ENCODE measurements at regions not wholly inside any gene's neighbourhood (a gene's known extent, or its start where the extent isn't known, plus 50 kb on each side); places are given as distances from the start of the nearest gene placed in this dataset.
"Not testable (repeated sequence)": the region's sequence is repeated elsewhere in the genome, so short reads cannot be mapped to it uniquely, and the experiment has no call there.

DNA sequence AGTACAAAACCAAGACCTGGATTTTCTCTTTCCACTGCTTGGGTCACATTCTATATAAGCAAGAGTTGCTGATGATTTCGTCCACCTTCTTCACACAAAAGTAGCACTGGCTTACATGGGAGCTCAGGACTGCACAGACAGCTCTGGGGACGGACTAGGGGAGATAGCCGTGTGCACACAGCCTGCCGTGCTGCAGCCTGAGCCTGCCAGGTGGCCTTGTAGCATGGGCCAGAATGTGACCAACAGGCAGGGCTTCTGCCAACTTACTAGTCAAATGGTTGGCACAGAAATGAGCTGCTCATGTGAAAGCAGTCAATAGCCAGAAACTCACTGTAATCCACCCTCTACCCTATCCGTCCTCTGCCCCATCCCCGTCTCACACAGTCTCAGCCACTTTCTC, 299.0 kb downstream of the ANAPC1 start:
- DNase-seq, result not testable (repeated sequence)

DNA sequence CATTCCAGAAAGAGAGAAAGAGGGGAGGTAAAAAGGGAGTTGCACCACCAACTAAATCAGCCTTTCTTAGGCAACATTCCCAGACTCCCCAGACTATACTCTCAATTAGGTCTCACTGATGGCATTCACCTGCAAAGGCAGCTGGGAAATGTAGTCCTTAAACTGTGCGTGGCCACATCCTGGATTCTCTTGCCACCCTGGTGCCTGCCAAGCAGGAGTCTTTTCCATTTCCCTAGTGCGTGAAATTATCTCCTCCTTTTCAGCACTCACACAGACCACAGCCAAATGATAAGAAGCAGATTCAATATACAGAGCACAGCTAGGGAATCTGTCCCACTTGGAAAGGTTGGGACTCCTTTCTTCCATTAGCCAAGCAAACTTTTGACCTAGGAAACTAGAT, 298.0 kb downstream of the ANAPC1 start:
- DNase-seq, result not testable (repeated sequence)

DNA sequence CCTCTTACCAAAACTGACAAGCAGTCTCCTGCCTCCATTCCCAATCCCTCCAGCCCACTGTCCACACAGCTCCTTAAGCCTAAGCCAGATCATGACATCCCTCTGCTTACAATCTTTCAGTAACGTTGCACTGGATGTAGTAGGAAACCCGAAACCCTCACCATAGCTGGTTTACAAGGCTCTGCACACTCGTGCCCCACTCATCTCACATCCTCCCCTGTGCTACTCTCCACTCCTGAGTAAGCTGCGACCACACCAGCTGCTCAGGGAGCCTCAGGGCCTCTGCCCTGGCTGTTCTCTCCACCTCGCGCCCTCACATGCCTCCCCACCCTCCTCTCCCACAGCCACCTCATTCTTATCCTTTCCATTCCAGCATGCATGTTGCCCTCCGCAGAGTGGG, 288.9 kb downstream of the ANAPC1 start:
- not testable (repeated sequence) for DNase-seq

DNA sequence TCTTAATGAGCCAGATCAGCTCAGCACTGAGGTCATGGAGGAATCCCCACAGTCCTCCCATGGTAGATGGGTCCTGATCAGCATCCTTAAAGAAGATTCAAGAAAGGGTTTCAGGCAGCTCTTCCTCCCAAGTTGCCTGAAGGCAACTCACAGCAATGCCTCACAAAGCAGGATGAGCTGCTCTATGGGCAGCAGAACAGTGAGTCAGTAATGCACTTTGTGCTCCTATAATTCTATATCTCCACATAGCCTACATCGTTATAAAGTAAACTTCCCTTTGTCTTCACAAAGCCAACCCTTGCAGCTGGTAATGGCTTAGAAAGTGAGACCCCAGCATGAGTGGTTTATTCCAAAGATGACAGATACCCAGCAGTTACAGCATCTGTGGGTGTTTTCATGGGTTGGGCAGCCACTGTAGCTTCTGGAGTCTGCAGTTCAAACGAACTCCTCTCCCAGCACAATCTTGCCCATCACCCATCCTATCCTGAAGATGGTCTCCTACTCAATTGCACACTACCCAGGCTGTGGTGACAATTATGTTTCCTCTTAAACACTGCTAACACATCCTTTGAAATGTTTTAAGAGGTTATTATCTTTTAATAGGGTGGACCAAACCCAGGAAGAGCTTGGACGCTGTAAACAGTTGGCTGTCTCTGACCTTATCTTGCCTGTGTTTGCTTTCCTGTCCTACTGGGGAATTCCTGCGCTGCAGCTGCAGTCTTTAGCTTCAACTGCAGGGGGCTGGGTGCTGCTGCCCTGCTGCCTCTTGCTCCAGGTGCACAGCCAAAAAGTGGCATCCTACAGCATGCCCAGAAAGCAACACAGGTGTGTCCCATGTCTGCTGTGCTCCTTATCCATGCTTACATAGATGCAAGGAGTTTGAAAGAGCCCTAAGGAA, 286.9 kb downstream of the ANAPC1 start:
- DNase-seq, result not testable (repeated sequence)

DNA sequence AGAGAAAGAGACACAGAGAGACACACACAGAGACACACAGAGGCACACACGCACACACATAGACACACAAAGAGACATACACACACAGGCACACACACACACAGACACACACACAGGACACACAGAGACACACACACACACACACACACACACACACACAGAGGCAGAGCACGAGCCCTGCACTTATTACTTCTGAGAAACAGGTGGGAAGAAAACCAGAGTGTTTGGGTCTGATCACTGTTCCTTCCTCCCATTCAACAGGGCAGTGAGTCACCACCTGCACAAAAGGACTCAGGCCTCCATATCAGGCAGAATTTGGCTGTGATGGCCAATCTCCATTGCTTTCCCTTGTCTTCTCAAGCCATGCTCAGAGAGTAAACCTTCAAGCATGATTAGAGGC, 285.0 kb downstream of the ANAPC1 start:
- not testable (repeated sequence) for DNase-seq

DNA sequence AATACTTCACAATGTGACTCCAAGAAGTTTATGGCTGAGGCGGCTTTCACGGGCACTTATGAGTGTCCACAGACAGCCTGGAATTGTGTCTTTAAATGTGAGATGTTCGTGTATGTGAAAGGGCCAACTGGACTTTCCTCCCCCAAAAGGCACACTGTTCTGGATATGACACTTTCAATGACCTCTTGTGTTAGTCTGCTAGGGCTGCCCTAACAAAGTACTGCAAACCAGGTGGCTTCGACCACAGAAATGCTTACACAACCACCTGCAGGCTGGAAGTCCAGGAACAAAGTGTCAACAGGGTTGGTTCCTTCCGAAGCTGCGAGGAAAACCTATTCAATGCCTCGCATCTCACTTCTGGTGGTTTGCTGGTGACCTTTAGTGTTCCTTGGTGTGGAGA, 281.7 kb downstream of the ANAPC1 start:
- not testable (repeated sequence) for DNase-seq

DNA sequence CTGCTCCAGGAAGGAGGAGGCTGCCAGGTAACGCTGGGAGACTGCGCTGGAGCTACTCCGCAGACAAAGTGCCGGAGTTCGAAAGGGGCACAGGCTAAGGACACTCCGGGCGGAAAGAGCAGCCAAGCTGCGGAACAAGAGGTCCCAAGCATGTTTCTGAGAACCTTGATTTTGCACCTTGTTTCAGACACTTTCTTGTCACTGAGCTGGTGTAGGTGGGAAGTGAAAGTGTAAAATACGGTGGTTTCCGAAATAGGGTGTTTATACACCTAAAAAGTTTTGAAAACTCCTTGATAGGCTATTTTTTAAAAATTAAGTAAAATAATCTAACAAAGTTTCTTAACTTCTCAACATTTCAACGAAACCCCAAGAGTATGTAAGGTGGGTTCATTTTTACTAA, 278.2 kb downstream of the ANAPC1 start:
- not testable (repeated sequence) for DNase-seq

DNA sequence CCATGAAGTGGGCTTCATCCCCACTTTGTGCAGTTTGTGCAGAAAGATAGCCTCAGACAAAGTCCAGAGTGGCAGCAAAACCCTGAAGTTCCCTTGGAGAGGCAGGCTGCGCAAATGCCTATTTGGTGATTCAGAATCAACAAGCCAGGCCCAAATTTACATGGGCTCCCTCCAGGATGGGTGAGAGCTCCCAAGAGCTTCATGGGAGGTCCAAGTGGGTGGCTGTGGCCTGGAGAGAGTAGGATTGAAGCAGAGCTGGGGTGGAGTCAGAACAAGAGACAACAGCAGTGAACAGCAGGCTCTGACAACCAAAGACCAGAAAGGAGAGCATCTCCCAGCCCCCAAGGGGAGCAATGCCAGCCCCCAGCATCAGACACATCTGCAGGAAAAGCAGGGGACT, 277.4 kb downstream of the ANAPC1 start:
- not testable (repeated sequence) for DNase-seq

DNA sequence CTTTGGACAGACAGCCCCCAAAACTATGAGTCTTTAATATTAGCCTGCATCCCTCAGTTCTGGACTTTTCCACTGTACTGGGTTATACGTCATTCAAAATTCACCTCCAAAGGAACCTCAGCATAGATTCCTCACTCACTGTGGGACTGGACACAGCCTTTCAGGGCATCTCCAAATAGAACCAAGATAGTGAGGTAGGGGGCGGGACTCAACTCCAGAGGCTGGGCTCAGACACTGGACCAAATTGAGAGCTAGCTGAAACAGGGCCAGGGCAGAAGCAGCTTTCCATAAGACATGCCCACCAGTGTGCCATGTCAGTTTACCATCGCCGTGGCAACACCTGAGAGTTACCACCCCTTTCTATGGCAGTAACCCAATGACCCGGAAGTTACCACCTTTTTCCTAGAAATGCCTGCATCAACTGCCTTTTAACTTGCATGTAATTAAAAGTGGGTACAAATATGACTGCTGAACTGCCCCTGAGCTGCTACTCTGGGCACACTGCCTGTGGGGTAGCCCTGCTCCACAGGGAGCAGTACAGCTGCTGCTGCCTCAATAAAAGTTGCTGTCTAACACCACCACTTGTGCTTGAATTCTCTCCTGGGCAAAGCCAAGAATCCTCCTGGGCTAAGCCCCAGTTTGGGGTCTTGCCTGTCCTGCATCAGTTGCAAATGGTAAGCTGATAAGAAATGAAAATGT, 274.7 kb downstream of the ANAPC1 start:
- not testable (repeated sequence) for DNase-seq

DNA sequence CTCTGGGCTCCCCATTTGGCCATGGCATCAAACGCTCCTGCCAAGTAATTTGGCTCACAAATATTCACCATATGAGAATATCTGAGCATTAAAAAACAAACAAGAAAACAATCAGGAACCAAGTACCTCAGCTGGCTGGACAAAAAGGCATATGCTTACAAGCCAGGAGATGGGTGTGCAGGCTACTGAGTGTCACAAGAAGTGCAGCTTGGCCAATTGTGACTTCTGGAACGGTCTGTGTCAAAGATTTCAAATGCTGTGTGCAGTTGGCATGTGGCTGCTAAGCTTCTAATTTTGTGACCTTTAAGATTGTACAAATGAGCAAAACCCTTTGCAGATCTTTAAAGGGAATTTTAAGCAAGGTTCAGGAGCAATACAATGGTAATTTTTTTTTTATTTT, 274.0 kb downstream of the ANAPC1 start:
- DNase-seq, result not testable (repeated sequence)

DNA sequence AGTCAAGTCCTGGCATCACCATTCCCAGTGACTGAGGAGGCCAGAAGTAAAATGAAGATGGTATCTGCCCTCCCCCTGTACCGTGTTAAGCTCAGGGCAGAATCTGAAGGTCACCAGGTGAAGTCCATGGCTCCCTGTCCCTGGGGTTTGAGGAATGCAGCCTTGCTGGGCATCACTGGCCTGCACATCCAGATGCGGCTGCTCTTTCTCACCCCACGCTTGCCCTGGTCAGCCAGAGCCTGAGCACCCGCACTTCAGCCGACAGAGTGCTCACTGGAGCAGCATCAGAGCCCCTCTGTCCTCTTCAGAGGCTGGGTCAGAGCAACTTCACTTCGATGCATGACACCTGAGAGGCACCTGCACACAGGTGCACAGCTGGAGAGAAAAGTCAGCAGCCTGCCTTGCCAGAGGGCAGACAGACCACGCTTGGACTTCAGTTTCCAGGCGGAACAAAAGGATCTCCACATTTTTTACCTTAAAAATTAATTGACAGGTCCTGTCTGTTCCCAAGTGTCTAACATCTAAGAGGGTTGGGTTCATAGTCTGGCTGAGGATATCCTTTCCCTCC, 267.3 kb downstream of the ANAPC1 start:
- no peak for DNase-seq

DNA sequence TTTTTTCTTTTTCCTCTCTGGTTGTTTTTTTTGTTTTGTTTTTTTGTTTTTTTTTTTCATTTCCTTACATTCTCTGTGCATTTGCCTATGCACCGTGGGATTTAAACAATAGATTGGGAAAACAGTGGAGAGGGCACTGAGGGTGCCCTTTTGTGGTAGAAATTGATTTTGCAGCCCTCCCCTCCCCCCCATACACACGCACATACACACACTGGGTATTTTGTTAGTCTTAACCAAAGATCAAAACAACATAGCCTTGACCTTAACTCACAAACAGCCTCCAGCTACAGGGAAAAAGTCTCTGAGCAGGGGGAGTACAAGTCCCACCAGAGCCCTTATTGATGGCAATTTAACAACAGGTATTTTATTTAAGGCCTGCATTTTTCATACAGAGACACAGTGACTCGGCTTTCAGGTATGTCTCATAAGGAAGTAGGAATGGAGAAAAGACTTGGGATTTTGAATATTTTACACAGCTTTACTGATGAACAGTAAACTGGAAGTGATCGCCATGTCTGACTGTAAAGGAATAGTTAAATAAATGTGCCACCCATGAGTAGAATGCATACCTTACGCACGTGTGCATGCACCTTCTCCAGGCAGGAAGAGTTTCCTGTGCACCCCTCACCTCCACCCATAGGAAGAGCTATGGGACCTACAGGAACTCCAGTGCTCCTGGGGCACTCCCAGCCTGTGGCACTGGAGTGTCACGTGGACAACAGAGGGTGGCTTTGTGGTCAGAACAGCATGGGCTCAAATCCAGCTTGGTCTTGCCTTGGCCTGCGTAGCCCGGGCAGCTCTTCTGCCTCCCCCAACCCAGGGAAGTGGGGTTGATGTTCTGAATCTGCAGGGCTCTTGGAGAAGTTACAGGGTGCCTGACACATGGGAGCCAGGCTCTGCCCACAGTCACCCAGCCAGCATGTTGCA, 266.4 kb downstream of the ANAPC1 start:
- peak; percentile 62 for DNase-seq

DNA sequence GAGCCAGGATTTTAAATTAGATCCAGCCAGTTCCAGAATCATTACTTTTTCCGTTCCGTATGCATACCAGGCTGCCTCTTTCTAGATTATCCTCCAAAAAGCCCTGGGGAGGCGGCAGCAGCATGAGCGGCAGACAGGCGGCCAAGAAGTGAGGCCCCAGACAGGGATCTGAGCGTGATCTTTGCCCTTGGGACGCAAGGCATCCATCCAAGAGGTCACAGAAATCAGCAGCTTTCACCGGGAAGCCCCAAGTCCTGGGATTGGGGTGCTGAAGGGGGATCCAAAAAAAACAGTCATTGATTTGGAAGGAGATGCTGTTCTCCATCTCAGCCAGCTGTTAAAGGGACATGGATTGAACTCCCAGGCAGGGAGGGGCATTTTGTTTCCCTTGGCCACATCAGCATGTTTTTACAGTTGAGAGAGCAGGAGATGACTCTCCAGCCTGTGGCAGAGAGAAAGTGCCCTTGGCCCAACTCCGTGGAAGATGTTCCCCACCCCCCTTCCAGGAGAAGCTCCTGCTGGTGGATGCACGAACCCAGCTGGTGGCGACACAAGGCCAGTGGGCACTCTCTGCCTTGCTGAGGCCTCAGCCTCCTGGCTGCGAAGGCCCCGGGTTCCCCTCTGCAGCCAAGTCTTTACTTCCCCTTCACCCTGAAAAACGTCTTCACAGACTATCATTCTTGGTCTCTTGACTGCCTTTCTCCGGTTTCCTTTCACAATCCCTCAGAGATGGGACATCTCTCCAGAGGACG, 265.6 kb downstream of the ANAPC1 start:
- peak; percentile 70 for DNase-seq

DNA sequence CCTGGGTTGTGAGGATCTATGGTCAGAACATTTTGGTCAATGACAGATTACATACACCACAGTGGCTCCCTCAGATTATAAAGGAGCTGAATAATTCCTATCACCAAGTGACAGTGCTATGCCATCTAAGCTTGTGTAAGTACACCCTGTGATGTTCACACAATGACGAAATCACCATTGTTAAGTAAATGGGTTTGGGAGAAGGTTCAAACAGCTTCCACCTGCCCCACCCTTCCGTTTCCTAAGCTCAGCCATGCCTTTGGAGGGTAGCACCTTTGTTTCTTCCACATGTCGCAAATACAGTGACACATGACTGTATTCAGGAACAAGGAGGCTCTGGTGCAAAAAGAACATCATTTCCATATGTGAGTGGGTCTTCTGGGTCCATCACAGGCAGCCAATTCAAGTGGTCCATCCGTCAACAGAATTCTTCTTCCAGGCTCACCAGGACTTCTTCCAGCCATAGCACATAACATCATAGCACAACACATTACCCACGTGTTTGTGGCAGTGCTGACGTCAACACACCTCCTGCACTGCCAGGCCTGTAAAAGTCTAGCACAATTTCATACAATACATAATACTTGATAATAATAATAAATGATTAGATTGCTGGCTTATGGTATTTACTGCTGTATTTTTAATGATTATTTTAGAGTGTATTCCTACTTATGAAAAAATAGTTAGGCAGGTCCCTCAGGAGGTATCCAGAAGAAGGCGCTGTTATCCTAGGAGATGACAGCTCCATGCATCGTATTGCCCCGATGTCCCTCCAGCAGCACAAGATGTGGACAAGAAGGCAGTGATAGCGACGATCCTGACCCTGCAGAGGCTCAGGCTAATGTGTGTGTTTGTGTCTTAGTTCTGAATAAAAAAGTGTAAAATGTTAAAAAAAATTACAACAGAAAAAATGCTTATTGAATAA, 264.8 kb downstream of the ANAPC1 start:
- DNase-seq, result peak; percentile 4

DNA sequence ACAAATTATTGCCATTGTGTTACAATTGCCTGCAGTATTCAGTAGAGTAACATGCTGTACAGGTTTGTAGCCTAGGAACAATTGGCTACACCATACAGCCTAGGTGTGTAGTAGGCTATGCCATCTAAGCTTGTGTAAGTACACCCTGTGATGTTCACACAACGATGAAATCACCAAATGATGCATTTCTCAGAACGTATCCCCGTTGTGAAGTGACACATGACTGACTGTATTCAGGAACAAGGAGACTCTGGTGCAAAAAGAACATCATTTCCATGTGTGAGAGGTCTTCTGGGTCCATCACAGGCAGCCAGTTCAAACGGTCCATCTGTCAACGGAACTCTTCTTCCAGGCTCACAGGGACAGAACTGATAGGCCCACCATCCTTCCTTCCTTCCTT, 263.7 kb downstream of the ANAPC1 start:
- no peak for DNase-seq

DNA sequence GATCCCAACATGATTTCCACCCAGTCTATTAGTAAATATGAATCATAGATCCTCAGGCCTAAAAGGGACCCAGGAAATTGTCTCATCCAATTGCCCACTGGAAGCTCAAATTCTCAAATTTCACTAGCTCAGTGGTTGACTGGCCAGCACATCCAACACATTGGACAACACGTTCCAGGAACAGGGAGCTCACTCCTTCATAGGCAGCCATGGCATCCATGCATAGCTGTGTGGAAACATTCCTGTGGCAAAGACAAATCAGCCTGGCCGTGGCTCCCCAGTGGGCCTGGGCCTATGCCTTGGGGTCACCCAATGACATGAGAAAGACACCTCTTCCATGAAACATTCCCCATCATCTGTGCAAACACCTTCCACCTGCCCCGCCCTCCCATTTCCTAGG, 261.1 kb downstream of the ANAPC1 start:
- peak; percentile 43 for DNase-seq

DNA sequence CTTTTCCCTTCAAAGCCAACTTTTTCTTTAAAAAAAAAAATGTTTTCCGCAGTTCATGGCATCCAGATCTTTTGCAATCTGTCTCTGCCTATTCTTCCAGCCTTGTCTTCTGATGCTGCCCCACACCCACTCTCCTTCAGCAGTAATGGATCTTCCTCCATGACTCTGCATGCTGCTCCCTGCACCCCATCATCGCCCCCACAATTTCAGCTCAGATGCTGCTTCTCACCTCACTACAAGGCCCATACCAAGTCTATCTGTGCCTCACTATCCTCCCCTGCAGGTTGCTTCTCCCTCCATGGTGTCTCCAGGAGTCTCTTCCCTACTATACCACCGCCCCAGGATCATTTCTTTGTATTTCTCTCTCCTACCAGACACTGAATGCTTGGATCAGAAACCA, 260.6 kb downstream of the ANAPC1 start:
- no peak for DNase-seq

DNA sequence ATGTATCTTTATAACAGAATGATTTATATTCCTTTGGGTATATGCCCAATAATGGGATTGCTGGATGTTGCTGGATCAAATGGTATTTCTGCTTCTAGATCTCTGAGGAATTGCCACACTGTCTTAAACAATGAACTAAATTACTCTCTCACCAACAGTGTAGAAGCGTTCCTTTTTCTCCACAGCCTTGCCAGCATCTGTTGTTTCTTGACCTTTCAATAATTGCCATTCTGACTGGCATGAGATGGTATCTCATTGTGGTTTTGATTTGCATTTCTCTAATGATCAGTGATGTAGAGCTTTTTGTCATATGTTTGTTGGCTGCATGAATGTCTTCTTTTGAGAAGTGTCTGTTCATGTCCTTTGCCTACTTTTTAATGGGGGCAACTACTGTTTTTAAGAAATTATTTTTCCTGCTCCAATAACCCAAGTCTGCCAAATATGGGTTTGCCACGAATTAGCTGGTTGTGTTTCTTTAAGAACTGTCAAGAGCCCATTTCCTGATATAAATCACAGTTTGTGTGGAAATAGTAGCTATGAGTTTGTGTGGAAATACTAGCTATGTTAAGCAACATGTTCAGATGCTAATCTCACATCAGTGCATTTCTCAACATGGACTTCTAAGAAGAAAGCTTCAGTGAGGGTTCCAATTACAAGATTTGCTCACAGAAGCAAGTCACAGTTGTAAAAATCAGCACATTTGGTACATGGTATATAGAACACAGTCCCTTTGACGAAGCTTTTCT, 259.4 kb downstream of the ANAPC1 start:
- peak; percentile 9 for DNase-seq

DNA sequence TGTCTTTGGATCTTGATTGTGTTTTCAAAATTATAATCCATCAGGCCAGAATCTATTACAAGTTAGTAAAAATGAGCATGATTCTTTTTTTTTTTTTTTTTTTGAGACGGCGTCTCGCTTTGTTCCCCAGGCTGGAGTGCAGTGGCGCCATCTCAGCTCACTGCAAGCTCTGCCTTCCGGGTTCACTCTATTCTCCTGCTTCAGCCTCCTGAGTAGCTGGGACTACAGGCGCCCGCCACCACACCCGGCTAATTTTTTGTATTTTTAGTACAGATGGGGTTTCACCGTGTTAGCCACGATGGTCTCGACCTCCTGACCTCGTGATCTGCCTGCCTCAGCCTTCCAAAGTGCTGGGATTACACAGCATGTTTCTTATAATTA, 258.8 kb downstream of the ANAPC1 start:
- not testable (repeated sequence) for DNase-seq

Measured in fibroblast of skin of back (primary cell).